ENCODE measurements at regions not wholly inside any gene's neighbourhood (a gene's known extent, or its start where the extent isn't known, plus 50 kb on each side); places are given as distances from the start of the nearest gene placed in this dataset.

DNA sequence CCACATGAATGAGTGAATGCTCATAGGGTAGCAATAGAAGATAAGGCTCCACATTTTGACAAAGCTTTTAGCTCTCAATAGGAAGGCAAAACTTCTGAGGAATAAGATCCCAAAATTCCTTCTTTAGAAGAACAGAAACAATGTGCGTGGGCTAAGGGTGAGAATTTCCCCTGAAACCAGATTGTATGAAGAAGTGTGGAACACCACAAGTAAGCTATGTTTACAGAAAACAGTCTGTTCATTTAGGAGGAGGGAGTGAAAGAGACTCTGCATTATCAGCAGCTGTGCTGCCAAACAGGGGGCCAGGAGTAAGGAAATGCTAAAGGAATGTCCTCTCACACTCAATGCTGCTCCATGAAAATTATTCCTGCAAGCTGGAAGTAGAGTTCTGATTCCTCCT is 851.6 kb downstream of the CENPC start:
- DNase-seq (ENCODE audit: low read depth), result no peak

DNA sequence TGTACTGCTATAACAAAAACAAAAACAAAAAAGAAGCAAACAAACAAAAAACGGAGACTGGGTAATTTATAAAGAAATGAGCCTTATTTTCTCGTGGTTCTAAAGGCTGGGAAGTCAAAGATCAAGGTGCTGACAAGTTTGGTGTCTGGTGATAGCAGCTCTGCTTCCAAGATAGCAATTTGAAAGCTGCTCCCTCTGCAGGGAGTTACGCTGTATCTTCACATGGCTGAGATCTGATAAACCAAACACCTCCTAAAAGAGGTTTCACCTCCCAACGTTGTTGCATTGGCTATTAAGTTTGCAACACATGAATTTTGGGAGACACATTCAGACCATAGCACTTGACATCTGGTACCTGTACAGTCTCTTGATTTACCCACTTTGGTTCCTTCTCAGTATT is 854.2 kb downstream of the CENPC start:
- no peak for DNase-seq (ENCODE audit: low read depth)

DNA sequence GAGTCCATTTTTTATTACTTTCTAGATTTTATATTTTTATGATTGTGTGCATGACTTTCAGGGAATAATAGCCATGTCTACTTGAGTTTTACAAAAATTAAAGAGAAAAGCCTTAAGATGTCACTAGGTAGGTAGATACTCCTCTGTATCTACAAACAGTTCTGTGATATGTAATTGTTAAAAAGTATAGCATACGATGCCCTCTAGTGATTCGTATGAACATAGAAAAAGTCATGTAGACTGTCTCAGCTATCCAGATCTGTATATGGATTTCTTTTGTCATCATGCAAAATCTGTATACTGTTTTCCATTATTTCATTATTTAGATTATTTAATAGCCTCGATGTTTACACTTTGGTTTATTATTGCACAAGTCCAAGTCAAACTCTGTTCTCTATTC is 856.6 kb downstream of the CENPC start:
- no peak for DNase-seq (ENCODE audit: low read depth)

DNA sequence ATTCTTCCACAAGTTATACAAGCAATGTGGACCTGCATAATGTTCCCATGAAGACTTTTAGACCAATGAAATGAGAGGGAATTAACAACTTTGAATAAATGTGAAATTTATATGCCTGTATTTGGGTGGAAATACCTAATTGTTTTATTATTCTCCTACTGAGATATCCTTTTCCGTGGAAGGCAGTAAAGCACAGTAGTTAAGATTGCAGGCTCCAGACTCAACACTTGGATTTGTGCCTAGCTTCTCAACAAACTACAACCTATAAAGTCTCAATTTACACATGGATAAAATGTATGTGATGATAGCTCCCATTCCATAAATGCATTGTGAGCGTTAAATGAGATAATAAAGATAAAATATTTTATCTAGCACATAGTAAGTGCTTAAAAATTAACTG is 857.8 kb downstream of the CENPC start:
- DNase-seq (ENCODE audit: low read depth), result no peak

DNA sequence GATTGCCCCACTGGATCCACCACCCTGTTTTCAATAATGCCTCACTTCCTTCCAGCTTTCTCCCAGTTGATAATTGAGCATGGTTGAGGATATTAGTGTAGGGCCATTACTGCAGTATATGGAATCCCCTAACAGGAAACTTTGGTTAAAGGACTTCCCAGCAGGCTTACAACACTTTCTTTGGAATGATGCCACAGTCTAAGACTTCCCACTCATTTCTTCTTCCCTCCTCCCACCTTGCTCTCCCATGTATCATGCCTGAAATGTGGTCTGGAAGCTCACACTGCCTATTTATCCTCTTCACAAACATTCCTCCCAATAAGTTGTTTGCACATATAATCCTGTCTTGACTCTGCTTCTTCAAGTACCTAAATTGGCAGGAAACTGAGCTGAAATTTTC is 863.3 kb downstream of the CENPC start:
- no peak for DNase-seq (ENCODE audit: low read depth)

DNA sequence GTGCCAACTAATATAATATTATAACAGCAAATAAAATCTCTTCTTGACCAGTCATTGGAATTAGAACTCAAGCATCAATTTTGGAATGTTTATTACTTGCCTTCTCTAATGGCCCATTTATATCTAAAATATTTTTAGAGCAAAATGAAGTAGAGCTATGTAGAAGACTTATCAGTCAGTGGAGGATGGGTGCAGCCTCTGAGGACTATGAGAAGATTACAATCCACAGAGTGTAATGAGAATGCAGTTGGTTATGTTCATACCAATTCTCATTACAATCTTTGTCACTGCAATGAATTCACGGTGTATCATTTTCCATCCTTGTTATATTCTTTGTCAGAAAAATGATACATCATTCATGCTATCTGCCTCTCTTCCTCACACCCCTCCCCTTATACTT is 878.1 kb downstream of the CENPC start:
- no peak for DNase-seq (ENCODE audit: low read depth)

DNA sequence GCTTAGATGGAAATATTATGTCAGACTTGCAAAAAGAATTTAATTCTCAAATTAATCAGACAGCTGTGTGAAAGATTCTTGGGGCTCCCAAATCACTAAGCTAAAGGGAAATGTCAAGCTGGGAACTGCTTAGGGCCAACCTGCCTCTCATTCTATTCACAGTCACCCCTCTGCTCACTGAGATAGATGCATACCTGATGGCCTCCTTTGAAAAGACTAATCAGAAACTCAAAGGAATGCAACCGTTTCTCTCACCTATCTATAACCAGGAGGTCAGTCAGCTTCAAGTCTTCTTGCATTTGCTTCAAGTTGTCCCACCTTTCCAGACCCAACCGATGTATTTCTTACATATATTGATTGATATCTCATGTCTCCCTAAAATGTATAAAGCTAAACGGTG is 882.7 kb downstream of the CENPC start:
- no peak for DNase-seq (ENCODE audit: low read depth)

DNA sequence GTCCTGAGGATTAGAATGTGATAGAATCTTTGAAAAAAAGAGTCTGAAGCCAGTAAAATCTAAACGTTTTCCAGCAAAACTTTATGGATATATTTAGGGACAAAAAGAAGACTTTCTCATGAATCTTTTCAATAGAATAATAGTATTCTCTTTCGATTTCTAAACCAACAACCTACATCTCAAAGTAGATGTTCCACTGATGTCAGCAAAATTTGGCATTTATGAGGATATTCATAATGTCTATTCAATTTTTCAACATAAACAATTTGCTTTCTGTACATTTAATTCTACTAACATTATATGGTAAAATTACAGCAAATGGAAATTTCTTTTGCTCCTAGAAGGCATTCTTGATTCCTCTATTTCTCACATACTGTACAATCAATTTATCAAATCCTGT is 886.5 kb downstream of the CENPC start:
- no peak for DNase-seq (ENCODE audit: low read depth)

DNA sequence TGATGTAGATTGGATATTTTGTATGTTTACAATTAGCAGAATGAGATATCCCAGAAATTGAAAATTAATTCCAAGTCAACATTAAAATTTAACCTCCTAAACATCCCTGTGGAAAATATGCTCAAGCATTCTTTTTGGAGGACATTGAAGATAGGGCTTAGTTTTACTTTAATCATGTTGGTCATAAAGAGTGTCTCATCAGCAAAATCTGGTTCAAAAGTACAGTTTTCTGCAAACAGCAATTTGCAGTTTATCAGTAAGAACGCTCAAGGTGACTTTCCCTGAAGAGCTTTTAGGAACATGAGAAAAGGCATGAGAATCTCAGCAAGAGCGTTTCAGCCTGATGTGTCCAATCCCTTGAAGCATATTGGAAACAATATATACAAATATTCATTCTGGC is 889.8 kb downstream of the CENPC start:
- no peak for DNase-seq (ENCODE audit: low read depth)

DNA sequence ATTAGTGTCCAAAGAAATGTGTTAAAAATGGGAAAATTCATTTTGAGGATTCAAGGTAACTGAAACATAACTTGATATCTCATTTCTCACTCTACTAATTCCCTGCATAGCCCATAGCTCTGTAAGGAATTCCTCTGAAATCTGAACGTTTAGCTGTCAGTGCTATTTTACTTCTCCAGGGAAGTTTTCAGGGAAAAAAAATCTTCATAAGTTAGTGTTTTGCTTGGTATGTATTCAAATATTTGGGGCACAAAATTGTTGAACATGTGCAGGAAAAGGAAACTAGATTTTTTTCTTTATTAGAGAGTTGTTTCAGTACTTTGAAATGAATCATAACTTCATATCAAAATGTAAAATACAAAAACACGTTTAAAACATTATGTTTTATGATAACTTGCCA is 891.4 kb downstream of the CENPC start:
- no peak for DNase-seq (ENCODE audit: low read depth)

DNA sequence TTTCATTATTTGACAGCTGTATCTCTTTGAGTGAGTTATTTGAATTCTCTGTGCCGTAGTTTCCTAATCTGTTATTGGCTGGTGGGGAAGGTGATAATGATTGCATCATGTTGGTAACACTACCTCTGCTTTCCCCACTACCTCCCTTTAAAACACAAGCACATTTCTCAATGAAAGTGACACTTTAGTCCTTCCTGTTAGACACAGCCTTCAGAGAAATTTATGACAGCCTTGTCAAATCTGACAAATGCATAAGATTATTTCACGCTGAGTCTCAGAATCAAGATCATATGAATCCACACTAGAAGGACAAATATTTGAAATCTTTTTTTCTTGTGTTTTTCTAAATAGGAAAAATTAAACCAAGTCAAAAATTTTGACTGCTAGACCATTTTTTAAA is 896.1 kb downstream of the CENPC start:
- no peak for DNase-seq (ENCODE audit: low read depth)

DNA sequence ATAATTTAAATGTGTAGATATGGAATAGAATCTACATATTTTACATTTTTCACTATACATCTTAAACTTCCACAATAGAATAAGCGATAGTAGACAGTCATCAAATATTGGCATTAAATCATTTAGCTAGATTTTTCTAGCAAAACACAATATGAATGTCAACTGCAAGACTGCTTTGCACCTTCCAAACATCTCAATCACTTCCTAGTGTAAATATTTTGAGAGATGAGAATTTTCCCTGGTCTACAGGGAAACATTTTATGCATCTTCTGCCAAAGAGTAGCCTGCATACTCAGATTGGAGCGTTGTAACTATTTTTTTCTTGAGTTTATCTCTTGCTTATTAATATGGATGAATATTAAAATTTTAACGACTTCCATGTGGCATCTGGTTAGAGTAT is 897.4 kb downstream of the CENPC start:
- DNase-seq (ENCODE audit: low read depth), result no peak

DNA sequence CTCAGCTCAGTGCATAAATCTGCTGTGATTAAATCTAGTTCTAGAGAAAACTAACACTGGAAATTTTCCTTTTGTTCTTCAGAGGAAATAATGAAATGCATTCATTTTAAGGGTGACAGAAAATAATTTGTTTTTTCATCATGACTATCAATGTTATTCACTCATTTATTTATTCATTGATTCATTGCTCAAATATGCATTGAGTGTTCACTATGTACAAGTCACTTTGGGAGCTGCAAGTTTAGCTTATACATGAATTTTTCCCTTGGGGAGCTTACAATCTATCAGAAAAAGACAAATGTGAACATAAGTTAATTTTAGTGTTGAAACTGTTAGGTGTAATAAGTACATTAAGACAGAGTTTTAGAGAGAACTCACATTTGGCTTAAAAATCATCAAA is 897.8 kb downstream of the CENPC start:
- DNase-seq (ENCODE audit: low read depth), result no peak

DNA sequence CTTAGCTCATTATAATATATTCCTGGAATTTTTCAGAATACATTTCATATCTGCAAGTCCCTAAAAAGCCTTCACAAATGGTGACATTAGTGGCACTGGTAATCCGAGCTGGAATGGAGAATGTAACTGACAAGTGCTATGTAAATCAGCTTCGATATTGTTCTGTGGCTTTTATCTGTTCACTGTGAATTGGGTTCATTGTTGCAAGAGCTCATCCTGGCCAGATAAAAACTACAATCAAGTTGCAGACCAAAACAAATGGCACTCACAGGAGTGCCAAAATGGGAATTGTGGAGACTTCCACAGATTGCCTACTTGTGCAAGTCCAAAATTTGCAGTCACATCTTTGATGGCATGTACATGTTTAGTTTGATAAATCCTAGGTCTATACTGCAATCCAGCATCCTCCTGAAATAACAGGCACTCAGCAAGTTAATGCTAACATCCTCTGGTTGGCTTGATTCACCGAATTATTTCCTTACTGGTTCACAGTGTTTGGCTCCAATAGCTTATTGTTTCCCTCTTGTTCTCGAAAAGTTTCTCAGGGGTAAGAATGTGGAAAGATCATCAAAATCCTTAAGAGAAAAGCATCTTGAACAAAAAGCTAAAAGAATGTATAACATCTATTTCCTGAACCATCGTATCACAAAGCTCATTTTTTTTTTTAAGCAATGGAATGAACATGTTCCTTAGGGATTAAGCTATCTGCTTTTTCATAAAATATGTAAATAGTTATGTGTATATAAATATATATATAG is 904.9 kb downstream of the CENPC start:
- no peak for DNase-seq (ENCODE audit: low read depth)

DNA sequence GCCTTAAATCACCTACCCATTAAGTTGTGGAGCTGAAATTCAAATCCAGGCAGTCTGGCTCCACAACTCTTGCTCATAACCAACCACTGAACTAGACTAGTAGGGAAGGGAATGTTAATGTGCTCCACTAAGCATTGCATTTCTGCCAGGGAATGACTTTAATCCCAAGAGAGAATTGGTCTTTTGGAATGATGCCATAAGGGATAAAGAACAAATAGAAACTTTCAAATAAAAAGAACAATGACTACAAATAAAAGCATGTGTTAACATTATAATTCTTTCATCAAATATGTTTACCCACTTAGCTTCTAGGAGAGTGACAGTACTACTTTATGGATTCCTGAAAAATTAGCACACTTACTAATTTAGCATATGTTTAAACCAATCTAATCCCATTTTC is 905.9 kb downstream of the CENPC start:
- DNase-seq (ENCODE audit: low read depth), result no peak

DNA sequence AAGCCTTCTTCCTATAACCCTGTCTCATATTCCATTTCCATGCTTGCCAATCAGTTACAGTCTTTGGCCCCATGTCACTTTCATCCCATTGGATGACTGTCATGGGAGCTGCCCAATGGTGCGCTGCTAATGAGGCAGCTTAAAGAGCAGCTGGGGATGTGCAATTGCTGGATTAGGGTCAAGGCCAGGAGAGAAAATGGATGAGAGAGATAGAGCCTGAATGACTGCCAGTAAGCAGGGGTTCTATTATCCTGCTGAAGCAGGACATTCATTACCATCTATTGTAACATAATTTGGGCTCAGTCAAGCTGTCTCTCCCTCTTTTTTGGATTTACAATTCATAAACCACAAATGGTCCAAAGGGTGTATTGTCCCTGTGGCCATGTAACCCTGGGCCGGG is 909.0 kb downstream of the CENPC start:
- no peak for DNase-seq (ENCODE audit: low read depth)

DNA sequence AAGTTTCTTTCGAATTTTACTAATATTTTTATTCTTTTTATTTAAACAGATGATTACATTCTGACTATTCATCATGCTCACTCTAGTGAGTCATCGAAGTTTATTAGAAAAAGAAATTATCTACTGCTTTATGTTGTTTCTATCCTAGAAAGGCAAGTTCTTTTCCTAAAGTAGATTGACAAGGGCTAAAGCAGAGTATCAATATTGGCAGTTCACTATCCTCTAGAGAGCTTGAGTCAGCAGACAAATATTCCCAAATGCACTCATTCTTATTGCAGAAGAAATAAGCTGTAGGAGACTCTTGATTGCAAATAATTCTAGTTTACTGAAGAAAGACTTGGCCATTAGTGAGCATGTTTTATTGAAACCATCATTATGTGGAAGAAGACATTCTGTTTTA is 911.8 kb downstream of the CENPC start:
- no peak for DNase-seq (ENCODE audit: low read depth)

DNA sequence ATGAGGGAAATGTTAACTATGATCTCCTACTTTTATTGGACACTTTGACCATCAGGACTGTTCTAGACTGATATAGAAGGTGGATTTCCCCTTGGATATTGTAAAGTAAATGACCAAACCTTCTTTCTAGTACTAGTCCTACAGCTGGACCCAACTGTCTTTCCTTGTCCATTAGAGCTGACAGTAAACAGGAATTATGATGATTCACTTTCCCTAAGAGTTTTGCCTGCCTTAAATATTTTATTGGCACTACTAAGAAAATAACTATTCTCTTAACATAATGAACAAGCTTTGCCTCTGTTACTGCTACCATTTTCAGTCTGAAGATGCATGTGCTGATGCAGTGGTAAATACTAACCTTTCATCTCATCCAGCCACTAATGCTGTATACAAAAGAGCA is 915.4 kb downstream of the CENPC start:
- no peak for DNase-seq (ENCODE audit: low read depth)

DNA sequence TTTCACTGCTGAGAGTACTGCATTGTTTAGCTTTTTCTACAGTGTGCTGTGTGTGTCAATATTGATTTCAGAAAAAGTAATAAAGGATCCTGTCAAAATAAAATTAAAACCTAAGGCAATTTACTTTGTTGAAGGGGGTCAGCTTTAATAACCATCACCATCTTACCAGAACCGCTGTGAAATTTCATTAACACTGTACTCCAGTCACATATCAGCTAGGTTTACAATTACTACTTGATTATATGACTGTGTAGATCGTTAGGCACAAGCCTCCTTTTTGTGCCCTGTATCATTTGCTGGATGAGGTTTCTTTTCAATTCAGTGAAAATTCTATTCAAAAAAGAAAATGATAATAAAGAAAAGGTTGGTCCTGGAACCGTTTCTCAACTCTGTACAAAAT is 917.2 kb downstream of the CENPC start:
- DNase-seq (ENCODE audit: low read depth), result no peak

DNA sequence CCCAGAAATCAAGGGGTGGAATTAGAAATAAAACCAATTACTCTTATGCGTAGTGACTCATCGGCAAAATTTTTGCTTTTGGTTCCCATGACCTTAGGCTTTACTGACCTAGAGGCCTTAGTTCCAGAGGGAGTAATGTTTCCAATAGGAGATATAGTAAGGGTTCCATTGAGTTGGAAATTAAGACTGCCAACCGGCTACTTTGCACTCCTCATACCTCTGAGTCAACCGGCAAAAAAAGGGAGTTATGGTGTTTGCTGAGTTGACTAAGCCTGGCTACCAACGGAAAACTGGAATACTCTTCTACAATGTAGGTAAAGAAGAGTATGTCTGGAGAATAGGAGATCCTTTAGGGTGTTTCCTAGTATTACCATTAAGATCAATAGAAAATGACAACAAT is 919.8 kb downstream of the CENPC start:
- DNase-seq (ENCODE audit: low read depth), result no peak

DNA sequence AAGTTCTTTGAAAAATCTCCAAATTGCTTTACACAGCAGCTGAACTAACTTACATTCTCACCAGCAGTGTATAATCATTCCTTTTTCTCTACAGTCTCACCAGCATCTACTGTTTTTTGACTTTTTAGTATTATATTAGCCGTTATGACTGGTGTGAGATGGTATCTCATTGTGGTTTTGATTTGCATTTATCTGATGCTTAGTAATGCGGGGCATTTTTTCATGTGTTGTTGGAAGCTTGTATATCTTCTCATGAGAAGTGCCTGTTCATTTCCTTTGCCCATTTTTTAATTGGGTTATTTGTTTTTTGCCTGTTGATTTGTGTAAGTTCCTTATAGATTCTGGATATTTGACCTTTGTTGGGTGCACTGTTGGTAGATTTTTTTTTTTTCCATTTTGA is 931.7 kb downstream of the CENPC start:
- no peak for DNase-seq (ENCODE audit: low read depth)

DNA sequence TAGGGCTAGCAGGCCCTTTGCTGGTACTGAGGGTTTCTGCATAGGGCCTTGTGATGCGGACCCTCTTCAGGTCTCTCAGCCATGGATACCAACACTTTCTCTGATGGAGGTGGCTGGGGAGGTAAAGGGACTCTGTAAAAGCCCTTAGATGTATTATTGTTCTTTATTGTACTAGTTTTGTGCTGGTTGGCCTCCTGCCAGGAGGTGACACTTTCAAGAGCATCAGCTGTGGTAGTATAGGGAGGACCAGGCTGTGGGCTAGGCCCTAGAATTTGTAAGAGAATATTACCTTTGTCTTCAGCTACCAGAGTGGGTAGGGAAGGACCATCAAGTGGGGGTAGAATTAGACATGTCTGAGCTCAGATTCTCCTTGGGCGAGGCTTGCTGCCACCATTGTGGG is 936.3 kb downstream of the CENPC start:
- no peak for DNase-seq (ENCODE audit: low read depth)

DNA sequence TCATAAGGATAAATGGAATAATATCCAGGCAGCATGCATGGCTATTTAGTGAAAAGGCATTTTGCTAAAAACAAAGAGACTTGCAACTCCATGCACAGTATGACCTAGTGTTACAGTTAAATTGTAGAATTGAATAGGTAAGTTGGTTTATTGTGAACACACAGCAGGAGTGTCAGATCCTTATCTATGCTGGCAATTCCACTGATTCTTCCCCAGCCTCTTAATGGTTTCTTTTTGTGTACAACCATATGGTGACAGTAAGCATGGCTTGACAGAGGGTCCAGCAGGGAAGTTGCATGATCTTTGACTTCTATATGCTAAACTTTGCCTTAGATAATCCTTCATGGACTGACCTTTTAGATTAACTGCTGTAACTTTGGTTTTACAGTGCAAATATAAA is 936.6 kb upstream of the EPHA5 start:
- no peak for DNase-seq (ENCODE audit: low read depth)

DNA sequence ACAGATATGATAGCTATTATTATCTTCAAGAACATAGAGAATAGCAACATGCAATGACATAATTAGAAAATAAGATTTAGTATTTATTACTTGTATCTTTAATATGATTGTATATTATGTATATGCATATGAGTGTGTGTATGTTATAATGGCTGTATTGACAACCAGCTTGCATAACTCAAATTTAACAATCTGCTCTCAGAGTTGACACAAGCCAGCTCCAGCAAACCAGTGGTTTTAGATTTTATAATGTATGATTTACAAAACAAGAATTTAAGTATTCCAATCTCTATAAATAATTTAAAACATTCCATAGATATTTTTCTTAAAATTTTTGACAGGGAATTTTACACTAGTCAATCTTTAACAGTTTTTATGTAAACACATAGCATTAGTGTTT is 935.9 kb upstream of the EPHA5 start:
- DNase-seq (ENCODE audit: low read depth), result no peak

DNA sequence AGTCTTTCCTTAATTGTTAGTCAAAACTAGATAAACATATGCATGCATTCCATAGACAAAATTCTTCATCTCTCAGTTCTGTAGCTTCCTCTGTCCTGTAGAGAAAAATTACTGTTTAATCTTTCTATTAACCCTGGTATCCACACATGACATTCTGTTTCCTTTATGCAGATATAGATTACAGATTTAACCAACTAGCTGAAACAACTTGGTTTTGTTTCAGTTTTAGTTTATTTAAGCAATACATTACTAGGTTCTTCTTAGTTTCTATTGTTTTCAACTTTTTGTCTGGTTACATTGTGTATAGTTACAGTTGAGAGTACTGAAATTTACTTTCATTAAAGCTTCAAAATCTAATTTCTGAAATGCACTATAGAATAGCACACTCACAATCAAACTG is 933.9 kb upstream of the EPHA5 start:
- no peak for DNase-seq (ENCODE audit: low read depth)
